ENCODE measurements at regions not wholly inside any gene's neighbourhood (a gene's known extent, or its start where the extent isn't known, plus 50 kb on each side); places are given as distances from the start of the nearest gene placed in this dataset.

- Mint-ChIP-seq H3K27ac (no peak overlapping the region), H3K27me3 (no peaks in the 10 kb centered on the region), H3K4me3 (no peak overlapping the region), H3K9me3 (peaks cover 16% of the 10 kb centered on the region), H3K36me3 (ENCODE audit: low read depth) (no peaks in the 10 kb centered on the region), H3K4me1 (peaks cover 3% of the 10 kb centered on the region)
- DNase-seq = no peak
- intact Hi-C loops (cut with micrococcal nuclease) = no loop called here
Observed at GRCh38 chr3:189459231-189459630, 172.0 kb upstream of the TP63 start.

- Mint-ChIP-seq H3K27me3 (no peaks in the 10 kb centered on the region), H3K4me3 (no peak overlapping the region), H3K27ac (no peak overlapping the region), H3K4me1 (peaks cover 3% of the 10 kb centered on the region), H3K9me3 (peaks cover 11% of the 10 kb centered on the region), H3K36me3 (ENCODE audit: low read depth) (no peaks in the 10 kb centered on the region)
- no peak for DNase-seq
- intact Hi-C loops (cut with micrococcal nuclease) = no loop called here
Observed at GRCh38 chr3:189460511-189460910, 170.7 kb upstream of the TP63 start.

- intact Hi-C loops (cut with micrococcal nuclease) = no loop called here
- H3K4me1 Mint-ChIP-seq = peaks cover 3% of the 10 kb centered on the region
- no peak for DNase-seq
- no peaks in the 10 kb centered on the region for H3K9me3 Mint-ChIP-seq
- no peak overlapping the region for H3K4me3 Mint-ChIP-seq
- no peaks in the 10 kb centered on the region for H3K36me3 Mint-ChIP-seq (ENCODE audit: low read depth)
- no peaks in the 10 kb centered on the region for H3K27me3 Mint-ChIP-seq
- H3K27ac Mint-ChIP-seq = no peak overlapping the region
Observed at GRCh38 chr3:189464799-189465198, 166.4 kb upstream of the TP63 start.

GRCh38 chr3:189466004-189466403 is 165.2 kb upstream of the TP63 start:
- Mint-ChIP-seq H3K36me3 (ENCODE audit: low read depth) (no peaks in the 10 kb centered on the region), H3K4me3 (no peak overlapping the region), H3K27ac (no peak overlapping the region), H3K27me3 (no peaks in the 10 kb centered on the region), H3K9me3 (peaks cover 2% of the 10 kb centered on the region), H3K4me1 (peaks cover 3% of the 10 kb centered on the region)
- intact Hi-C loops (cut with micrococcal nuclease) = no loop called here
- DNase-seq = no peak

GRCh38 chr3:189467451-189467850 is 163.7 kb upstream of the TP63 start:
- H3K4me1 Mint-ChIP-seq = peaks cover 2% of the 10 kb centered on the region
- H3K27me3 Mint-ChIP-seq = no peaks in the 10 kb centered on the region
- H3K4me3 Mint-ChIP-seq = no peak overlapping the region
- H3K27ac Mint-ChIP-seq = no peak overlapping the region
- intact Hi-C loops (cut with micrococcal nuclease) = no loop called here
- no peak for DNase-seq
- H3K36me3 Mint-ChIP-seq (ENCODE audit: low read depth) = no peaks in the 10 kb centered on the region
- peaks cover 3% of the 10 kb centered on the region for H3K9me3 Mint-ChIP-seq

- intact Hi-C loops (cut with micrococcal nuclease) = no loop called here
- H3K9me3 Mint-ChIP-seq = peaks cover 3% of the 10 kb centered on the region
Observed at GRCh38 chr3:189474944-189475343, 156.2 kb upstream of the TP63 start.

GRCh38 chr3:189477614-189478013 is 153.6 kb upstream of the TP63 start:
- DNase-seq = no peak
- Mint-ChIP-seq H3K27ac (no peak overlapping the region), H3K27me3 (no peaks in the 10 kb centered on the region), H3K36me3 (ENCODE audit: low read depth) (no peaks in the 10 kb centered on the region), H3K4me1 (peaks cover 4% of the 10 kb centered on the region), H3K4me3 (no peak overlapping the region), H3K9me3 (peaks cover 13% of the 10 kb centered on the region)
- intact Hi-C loops (cut with micrococcal nuclease) = no loop called here

More at GRCh38 chr3:189474944-189475343, 156.2 kb upstream of the TP63 start:
- Mint-ChIP-seq H3K36me3 (ENCODE audit: low read depth) (no peaks in the 10 kb centered on the region), H3K27me3 (no peaks in the 10 kb centered on the region), H3K4me1 (no peaks in the 10 kb centered on the region), H3K4me3 (no peak overlapping the region), H3K27ac (no peak overlapping the region)
- DNase-seq = no peak

GRCh38 chr3:189486556-189486955 is 144.6 kb upstream of the TP63 start:
- H3K27me3 Mint-ChIP-seq = no peaks in the 10 kb centered on the region
- H3K4me1 Mint-ChIP-seq = peaks cover 4% of the 10 kb centered on the region
- H3K36me3 Mint-ChIP-seq (ENCODE audit: low read depth) = no peaks in the 10 kb centered on the region
- H3K27ac Mint-ChIP-seq = no peak overlapping the region
- H3K9me3 Mint-ChIP-seq = peaks cover 4% of the 10 kb centered on the region
- intact Hi-C loops (cut with micrococcal nuclease) = no loop called here
- H3K4me3 Mint-ChIP-seq = no peak overlapping the region
- DNase-seq = no peak

- peak; percentile 34 for DNase-seq
- peaks cover 3% of the 10 kb centered on the region for H3K9me3 Mint-ChIP-seq
- no peaks in the 10 kb centered on the region for H3K27me3 Mint-ChIP-seq
- intact Hi-C loops (cut with micrococcal nuclease) = no loop called here
- H3K4me3 Mint-ChIP-seq = no peak overlapping the region
- H3K27ac Mint-ChIP-seq = no peak overlapping the region
- no peaks in the 10 kb centered on the region for H3K36me3 Mint-ChIP-seq (ENCODE audit: low read depth)
- no peaks in the 10 kb centered on the region for H3K4me1 Mint-ChIP-seq
Observed at GRCh38 chr3:189488241-189488767, 142.9 kb upstream of the TP63 start.

- H3K36me3 Mint-ChIP-seq (ENCODE audit: low read depth) = no peaks in the 10 kb centered on the region
- no peaks in the 10 kb centered on the region for H3K27me3 Mint-ChIP-seq
- H3K9me3 Mint-ChIP-seq = peaks cover 3% of the 10 kb centered on the region
- no peak overlapping the region for H3K4me3 Mint-ChIP-seq
- intact Hi-C loops (cut with micrococcal nuclease) = no loop called here
- no peak overlapping the region for H3K27ac Mint-ChIP-seq
- peak; percentile 35 for DNase-seq
- no peaks in the 10 kb centered on the region for H3K4me1 Mint-ChIP-seq
Observed at GRCh38 chr3:189490337-189490736, 140.9 kb upstream of the TP63 start.

GRCh38 chr3:189490749-189491148 is 140.4 kb upstream of the TP63 start:
- intact Hi-C loops (cut with micrococcal nuclease) = no loop called here
- Mint-ChIP-seq H3K27me3 (no peaks in the 10 kb centered on the region), H3K9me3 (peaks cover 3% of the 10 kb centered on the region), H3K4me1 (no peaks in the 10 kb centered on the region), H3K36me3 (ENCODE audit: low read depth) (no peaks in the 10 kb centered on the region), H3K27ac (no peak overlapping the region), H3K4me3 (no peak overlapping the region)
- DNase-seq = no peak

- intact Hi-C loops (cut with micrococcal nuclease) = no loop called here
- H3K27me3 Mint-ChIP-seq = no peaks in the 10 kb centered on the region
- H3K36me3 Mint-ChIP-seq (ENCODE audit: low read depth) = no peaks in the 10 kb centered on the region
- H3K27ac Mint-ChIP-seq = no peak overlapping the region
- no peak overlapping the region for H3K4me3 Mint-ChIP-seq
- no peaks in the 10 kb centered on the region for H3K4me1 Mint-ChIP-seq
- no peak for DNase-seq
- peaks cover 3% of the 10 kb centered on the region for H3K9me3 Mint-ChIP-seq
Observed at GRCh38 chr3:189491831-189492230, 139.4 kb upstream of the TP63 start.

GRCh38 chr3:189493271-189493670 is 137.9 kb upstream of the TP63 start:
- Mint-ChIP-seq H3K4me3 (no peak overlapping the region), H3K36me3 (ENCODE audit: low read depth) (no peaks in the 10 kb centered on the region)
- intact Hi-C loops (cut with micrococcal nuclease) = no loop called here

GRCh38 chr3:189494632-189495031 is 136.6 kb upstream of the TP63 start:
- peaks cover 8% of the 10 kb centered on the region for H3K9me3 Mint-ChIP-seq
- H3K36me3 Mint-ChIP-seq (ENCODE audit: low read depth) = no peaks in the 10 kb centered on the region
- H3K4me3 Mint-ChIP-seq = no peak overlapping the region
- DNase-seq = no peak
- H3K27me3 Mint-ChIP-seq = no peaks in the 10 kb centered on the region
- intact Hi-C loops (cut with micrococcal nuclease) = no loop called here
- no peaks in the 10 kb centered on the region for H3K4me1 Mint-ChIP-seq
- H3K27ac Mint-ChIP-seq = no peak overlapping the region

More at GRCh38 chr3:189493271-189493670, 137.9 kb upstream of the TP63 start:
- H3K4me1 Mint-ChIP-seq = no peaks in the 10 kb centered on the region
- H3K9me3 Mint-ChIP-seq = peaks cover 8% of the 10 kb centered on the region
- DNase-seq = no peak
- H3K27me3 Mint-ChIP-seq = no peaks in the 10 kb centered on the region
- no peak overlapping the region for H3K27ac Mint-ChIP-seq

- no peak overlapping the region for H3K27ac Mint-ChIP-seq
- DNase-seq = no peak
- no peaks in the 10 kb centered on the region for H3K4me1 Mint-ChIP-seq
- H3K36me3 Mint-ChIP-seq (ENCODE audit: low read depth) = no peaks in the 10 kb centered on the region
- peaks cover 11% of the 10 kb centered on the region for H3K9me3 Mint-ChIP-seq
- no peaks in the 10 kb centered on the region for H3K27me3 Mint-ChIP-seq
- intact Hi-C loops (cut with micrococcal nuclease) = no loop called here
- no peak overlapping the region for H3K4me3 Mint-ChIP-seq
Observed at GRCh38 chr3:189496375-189497138, 134.6 kb upstream of the TP63 start.
